GM04503 (cell line): ENCODE measurements at regions not wholly inside any gene's neighbourhood (a gene's known extent, or its start where the extent isn't known, plus 50 kb on each side); places are given as distances from the start of the nearest gene placed in this dataset.
"Not testable (repeated sequence)": the region's sequence is repeated elsewhere in the genome, so short reads cannot be mapped to it uniquely, and the experiment has no call there.

Source experiments
- DNase-seq: peaks from one replicate; pipeline ENCODE4 v3.0.0-alpha.2; 2012; ENCODE audit warnings: low read depth

DNA sequence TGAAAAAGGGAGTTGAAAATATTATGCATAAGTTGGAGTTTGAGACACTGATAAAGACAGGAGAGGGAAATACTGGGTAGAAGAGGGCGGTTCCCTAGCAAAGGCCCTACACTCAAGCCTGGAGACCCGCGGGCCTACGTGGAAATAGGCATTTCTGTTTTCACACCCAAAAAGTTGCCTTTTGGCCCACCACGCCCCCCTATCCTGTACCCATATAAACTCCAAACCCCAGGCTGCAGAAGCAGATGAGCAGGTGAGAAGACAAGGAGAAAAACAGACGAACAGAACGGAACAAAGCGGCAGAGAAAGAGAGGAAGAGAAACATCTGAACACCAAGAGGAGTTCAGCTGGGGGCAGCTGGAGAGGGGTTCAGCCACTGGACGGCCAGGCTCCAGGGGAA is 177.9 kb downstream of the GALC start:
- DNase-seq, result no peak

DNA sequence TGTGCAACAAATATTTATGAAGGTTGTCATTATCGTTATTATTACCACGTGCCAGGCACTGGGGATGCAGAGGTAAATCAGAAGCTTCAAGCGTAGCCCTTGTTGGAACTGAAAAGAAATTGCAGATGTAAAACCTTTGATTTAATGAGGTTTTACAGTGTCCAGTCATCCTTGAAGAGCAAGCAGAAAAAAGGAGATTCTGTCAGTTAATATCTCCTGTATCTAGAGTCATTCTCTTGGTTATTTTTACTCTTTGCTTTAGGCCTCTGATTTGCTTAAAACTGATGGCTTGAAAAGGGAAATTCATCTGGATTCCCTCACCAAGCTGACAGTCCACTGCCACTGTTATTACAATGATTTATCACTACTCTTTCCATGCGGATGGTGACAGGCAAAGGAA is 179.3 kb downstream of the GALC start:
- DNase-seq, result no peak

DNA sequence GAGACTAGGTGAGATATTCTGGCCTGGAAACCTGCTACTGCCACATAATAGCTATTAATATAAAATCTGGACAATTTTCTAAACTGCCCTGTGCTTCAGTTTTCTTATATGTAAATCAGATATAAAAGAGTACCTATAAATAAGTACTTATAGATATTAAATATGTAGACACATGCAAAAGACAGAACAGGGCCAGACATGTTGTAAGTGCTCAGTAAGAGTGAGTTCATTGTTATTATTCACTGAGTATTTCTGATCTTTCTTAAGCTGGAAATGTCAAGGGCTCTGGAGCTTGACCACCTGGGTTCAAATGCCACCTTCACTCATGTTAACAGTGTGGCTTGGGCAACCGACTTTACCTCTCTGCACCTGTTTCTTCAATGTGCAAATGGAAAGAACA is 179.8 kb downstream of the GALC start:
- no peak for DNase-seq

- DNase-seq, result no peak
Measured at GRCh38 chr14:87811246-87811645, 181.7 kb downstream of the GALC start.

GRCh38 chr14:87810711-87811110 is 182.3 kb downstream of the GALC start:
- DNase-seq, result no peak

GRCh38 chr14:87809261-87809660 is 183.7 kb downstream of the GALC start:
- DNase-seq, result no peak

- peak; percentile 10 for DNase-seq
Measured at GRCh38 chr14:87805315-87805723, 187.7 kb downstream of the GALC start.

GRCh38 chr14:87800216-87800615 is 192.8 kb downstream of the GALC start:
- no peak for DNase-seq

GRCh38 chr14:87799400-87799799 is 193.6 kb downstream of the GALC start:
- no peak for DNase-seq

DNA sequence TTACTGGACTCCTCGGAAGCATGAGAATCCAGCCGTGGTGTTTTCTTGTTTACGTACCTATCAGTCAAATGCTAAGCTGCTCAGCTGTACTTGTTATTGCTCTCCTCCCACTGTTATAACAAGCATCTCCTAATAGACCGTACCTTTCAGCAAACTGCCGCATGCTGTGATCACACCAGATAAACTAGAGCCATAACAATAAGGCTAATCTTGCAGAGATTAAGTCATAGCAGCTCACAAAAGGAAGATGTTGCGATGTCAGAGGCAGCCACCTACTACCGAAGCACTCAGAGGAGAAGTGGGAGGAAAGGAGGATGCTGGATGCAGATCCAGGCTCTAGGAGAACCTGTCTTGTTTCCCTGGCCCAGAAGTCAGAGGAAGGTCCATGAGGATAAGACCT is 196.0 kb downstream of the GALC start:
- DNase-seq, result no peak

DNA sequence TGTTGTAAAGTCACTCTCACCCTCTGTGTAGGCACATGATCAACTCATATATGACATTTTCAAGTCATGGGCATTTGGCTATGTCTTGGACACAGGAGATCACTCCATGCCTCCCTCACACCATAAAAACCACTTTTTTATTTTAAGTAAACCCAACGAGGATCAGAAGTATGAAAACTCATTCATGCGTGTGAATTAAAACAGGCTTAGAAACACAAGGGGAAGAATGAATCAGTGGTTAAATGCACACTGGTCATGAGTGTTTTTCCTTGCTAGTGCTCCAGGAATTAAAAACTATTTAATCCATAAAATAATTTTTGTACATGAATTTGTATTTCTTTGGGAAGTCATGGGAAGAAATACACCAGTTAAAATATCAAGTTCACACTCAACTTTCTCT is 198.4 kb downstream of the GALC start:
- DNase-seq, result no peak

GRCh38 chr14:87785897-87786296 is 207.1 kb downstream of the GALC start:
- no peak for DNase-seq

- DNase-seq, result no peak
Measured at GRCh38 chr14:87784386-87784785, 208.6 kb downstream of the GALC start.

DNA sequence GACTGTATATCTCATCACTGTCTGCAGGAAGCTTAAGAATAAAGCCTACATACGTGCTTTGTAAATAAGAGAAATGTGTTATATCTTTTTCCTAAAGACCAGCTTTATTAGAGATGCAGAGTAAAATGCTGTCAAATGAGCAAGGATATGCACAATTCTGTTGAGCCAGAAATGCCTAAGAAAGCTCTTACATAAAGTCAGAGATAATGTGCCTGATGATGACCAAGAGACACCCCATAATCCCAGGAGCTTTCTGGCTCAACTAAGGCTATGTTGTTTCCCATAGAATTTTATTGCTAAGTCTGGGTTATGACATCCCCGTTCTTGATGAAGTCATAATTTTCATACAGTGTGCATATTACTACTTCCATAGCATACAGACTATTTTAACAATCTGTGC is 209.9 kb downstream of the GALC start:
- DNase-seq, result no peak

GRCh38 chr14:87772854-87773253 is 220.1 kb downstream of the GALC start:
- DNase-seq, result no peak

- no peak for DNase-seq
Measured at GRCh38 chr14:87767567-87767901, 225.4 kb downstream of the GALC start.

DNA sequence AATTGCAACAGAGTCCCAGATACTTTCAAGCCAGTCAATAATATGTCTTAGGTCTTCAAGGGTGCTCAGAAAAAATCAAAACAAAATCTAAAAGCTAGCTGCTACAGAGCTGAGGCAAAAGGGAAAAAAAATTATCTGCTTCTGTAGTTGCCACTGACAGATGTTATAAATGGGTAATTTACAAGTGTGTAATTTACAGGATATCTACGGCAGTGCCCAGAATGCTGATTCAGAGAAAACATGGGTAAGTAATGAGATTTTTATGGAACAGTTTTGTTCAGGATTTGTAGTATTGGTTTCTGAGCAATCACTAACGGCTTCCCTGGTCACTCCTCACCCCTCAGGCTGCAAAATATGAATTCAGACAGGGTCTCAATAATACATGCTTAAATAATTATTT is 234.1 kb downstream of the GALC start:
- DNase-seq, result no peak

- DNase-seq, result no peak
Measured at GRCh38 chr14:87756661-87757060, 236.3 kb downstream of the GALC start.

DNA sequence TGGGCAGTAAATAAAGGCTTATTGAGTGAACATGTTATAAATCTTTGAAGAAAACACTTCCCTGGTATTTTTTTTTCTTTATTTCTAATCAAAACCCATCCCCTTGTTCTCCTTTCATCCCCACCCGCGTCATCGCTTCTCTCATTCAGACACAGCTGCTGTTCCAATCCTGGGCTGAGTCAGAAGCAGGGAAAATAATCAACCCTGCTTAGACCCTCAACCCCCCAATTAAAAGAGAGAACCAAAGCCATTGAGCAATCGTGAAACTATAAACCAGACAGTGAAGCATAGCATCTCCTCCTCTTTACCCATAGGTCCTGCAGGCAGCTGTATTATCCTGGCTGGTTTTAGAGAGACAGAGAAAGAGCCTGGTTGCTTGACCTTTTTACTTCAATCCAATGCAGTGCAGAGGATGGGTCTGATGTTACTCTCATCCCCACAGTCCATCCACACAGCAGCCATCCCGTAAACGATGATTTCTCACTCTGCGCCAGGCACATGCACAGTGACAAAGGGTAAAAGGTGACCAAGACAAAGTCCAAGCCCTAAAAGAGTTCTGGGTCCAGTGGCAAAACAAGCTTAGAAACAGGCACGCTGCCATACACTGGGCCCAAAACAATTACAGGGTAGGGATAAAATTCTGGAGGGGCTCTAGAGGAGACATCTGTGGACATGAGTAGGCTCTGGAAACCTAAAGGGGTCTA is 238.3 kb downstream of the GALC start:
- DNase-seq, result no peak

DNA sequence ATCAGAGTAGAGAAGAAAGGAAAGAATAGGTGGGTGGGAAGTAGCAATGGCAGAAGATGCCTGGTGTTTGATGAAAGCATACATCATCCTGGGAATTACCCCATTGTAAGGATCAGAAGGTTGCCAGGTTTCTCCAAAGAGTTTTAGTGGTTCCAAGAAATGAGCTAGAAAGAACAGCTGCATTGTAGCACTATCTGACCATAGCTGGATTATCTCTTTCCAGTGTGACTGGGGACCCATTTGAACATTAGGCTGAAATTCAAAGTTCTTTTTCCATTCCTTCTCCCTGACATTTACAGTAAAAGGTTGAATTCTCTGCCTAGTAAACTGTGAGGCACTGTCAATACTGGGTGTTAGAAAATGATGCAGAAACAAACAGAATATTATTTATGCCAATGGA is 244.4 kb downstream of the GALC start:
- DNase-seq, result no peak

GRCh38 chr14:87745507-87746118 is 247.4 kb downstream of the GALC start:
- no peak for DNase-seq

DNA sequence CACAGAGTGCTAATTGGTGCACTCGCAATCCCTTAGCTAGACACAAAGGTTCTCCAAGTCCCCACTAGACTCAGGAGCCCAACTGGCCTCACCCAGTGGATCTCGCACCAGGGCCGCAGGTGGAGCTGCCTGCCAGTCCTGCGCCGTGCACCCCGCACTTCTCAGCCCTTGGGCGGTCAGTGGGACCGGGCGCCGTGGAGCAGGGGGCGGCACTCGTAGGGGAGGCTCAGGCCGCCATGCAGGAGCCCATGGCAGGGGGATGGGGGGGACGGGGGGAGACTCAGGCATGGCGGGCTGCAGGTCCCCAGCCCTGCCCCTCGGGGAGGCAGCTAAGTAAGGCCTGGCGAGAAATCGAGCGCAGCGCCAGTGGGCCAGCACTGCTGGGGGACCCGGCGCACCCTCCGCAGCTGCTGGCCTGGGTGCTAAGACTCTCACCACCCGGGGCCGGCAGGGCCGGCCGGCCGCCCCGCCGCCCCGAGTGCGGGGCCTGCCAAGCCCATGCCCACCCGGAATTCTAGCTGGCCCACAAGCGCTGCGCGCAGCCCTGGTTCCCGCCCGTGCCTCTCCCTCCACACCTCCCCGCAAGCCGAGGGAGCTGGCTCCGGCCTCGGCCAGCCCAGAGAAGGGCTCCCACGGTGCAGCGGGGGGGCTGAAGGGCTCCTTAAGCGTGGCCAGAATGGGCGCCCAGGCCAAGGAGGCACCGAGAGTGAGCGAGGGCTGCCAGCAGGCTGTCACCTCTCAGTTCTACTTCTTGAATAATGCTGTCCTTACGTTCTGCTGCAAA is 258.2 kb downstream of the GALC start:
- DNase-seq, result not testable (repeated sequence)

DNA sequence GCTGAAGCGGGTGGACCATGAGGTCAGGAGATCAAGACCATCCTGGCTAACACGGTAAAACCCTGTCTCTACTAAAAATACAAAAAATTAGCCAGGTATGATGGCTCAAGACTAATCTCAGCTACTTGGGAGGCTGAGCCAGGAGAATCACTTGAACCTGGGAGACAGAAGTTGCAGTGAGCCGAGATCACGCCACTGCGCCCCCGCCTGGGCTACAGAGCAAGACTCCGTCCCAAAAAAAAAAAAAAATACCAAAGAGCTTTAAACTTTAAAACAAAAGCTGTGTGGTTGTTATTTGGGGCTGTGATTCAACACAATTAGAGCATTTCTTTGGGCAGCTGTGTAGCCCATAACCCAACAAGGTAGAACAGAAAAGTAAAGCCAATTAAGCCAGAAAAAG is 259.9 kb downstream of the GALC start:
- DNase-seq, result not testable (repeated sequence)
